HG02938 (cell line): ENCODE measurements at regions not wholly inside any gene's neighbourhood (a gene's known extent, or its start where the extent isn't known, plus 50 kb on each side); places are given as distances from the start of the nearest gene placed in this dataset.
A peak's percentile ranks its signal among the peaks of the same experiment; 100 is the strongest.
"Not testable (repeated sequence)": the region's sequence is repeated elsewhere in the genome, so short reads cannot be mapped to it uniquely, and the experiment has no call there.

Experiments used
- ATAC-seq: cut with Tn5 transposase; IDR thresholded peaks from one replicate; pipeline ENCODE4 v1.9.1; 2021; ENCODE audit warnings: mild to moderate bottlenecking, moderate library complexity; ENCODE audit not compliant: unreplicated experiment

DNA sequence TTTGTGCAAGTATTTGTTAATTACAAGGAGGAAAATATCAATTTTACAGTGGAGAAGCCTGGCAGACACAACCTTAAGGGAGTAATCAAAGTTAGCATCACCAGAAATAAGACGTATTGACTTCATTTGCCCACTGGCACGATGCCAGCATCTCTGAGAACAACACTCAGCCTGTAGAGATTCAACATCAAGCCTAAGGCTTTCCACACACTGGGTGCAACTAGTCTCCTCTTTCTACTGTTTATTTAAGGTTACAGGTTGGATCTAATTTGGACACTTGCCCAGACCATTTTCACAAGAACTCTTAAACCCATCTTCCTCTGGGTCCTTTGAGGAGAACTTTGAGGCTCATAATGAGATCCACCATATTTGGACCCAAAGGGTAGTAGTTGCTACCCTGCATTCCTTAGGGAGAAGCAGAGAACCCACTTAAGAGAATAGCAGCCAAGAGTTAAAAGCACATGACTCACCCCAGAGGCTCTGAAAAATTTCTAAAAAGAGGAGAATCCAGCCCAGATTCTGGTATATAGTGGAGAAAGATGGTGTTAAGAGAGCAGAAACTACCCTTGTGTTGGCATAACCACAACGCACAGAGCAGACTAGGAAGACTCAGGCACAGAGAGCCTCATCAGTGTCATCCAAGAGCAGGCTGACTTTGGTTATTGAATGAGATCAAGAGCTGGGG lies 97.3 kb downstream of the CCDC71L start:
- no peak for ATAC-seq

DNA sequence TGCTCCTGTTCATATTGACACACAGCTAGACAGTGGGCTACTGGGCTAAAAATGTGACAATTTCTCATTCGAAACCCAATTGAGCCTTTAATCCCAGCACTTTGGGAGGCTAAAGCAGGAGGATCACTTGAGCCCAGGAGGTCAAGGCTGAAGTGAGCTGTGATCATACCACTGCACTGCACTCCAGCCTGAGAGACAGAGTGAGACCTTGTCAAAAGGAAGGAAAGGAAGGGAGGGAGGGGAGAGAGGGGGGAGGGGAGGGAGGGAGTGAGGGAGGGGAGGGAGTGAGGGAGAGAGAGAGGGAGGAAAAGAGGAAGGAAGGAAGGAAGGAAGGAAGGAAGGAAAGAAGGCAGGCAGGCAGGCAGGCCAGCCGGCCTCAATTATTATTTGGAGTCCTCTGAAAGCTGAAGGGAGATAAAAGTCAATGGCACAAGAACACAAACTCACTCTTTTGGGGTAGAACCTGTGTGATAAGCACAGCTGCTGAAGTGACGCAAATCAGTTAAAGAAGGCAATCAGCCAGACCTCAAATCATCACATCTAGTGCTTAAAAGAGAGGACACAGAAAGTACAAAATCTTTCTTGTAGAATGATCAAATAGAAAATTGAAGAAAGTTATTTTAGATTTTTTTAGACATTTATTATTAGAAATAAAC lies 98.1 kb downstream of the CCDC71L start:
- ATAC-seq, result no peak

- ATAC-seq, result no peak
These were observed 99.1 kb downstream of the CCDC71L start for GRCh38 chr7:106561666-106562411.

DNA sequence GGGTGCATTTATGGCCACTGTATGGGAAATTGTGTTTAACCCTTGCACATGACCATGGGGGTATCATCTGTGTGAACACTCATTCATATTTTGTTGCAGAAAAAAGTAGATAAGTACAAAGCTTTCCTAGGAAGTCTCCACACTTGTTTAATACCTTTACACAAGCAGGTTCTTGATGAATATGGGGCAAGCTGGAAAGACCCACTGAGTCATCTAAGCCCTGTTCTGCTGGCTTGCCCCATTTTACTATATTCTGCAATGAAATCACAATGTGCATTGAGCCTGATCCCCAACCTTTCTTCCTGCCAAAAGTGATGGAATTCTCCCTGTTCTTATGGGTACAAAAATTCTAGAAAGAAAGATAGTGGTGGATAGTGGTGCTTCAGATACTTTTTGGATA lies 99.8 kb downstream of the CCDC71L start:
- no peak for ATAC-seq

DNA sequence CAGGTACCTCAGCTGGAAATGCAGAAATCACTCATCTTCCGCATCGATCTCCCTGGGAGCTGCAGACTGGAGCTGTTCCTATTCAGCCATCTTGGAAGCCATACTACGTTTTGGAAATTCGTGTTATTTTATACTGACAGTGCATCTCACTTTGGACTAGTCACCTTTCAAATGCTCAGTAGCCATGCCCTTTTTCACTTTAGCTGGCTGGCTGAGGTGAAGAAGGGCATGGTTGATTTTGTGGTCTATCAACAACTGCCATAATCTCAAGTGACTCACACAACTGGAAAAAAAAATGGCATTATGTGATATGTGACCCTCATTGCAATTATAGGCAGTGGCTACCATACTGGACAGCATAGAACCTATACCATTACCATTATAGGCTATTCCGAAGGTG lies 100.5 kb downstream of the CCDC71L start:
- no peak for ATAC-seq

DNA sequence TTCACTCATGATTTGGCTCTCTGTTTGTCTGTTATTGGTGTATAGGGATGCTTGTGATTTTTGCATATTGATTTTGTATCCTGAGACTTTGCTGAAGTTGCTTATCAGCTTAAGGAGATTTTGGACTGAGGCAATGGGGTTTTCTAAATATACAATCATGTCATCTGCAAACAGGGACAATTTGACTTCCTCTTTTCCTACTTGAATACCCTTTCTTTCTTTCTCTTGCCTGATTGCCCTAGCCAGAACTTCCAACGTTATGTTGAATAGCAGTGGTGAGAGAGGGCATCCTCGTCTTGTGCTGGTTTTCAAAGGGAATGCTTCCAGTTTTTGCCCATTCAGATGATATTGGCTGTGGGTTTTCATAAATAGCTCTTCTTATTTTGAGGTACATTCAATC lies 104.7 kb downstream of the CCDC71L start:
- not testable (repeated sequence) for ATAC-seq

GRCh38 chr7:106554623-106555022 lies 106.3 kb downstream of the CCDC71L start:
- not testable (repeated sequence) for ATAC-seq

DNA sequence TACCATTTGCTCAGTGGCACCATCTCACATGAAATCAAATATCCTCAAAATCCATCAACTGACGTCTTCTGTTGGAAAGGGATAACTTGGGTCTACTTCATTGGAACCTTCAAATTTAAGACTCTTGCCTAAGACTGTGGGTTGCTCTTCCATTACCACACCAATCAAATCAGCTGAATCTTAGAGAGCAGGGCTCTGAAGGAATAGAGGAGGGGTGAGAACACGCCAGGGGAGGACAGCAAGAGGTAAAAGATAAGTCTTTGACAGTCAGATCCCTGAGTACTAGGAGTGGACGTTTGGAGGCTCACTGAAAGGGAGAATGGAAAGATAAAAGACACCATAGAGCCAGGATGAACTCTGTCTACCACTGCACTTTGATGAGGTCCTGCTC lies 107.5 kb downstream of the CCDC71L start:
- ATAC-seq, result no peak

GRCh38 chr7:106552645-106553445 lies 108.1 kb downstream of the CCDC71L start:
- ATAC-seq, result peak; percentile 98

- ATAC-seq, result no peak
These were observed 109.0 kb downstream of the CCDC71L start for GRCh38 chr7:106551936-106552335.

DNA sequence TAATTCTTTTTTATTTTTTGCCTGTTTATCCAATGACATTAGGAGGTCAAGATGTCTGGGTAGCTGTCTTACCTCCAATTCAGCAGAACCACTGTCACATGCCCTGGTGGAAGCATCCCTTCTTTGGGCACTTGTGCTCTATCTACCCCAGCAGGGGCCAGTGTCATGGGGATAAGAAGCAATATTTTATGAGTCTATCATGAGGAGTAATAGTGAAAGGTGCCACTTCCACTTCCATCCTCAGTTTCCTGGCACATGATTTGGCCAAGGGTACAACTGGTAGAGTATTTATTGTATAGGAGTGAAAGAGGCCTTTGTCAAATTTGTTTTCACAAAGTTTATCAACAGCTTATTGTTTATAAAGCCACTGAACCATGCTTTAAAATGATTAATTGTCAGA lies 112.5 kb downstream of the CCDC71L start:
- no peak for ATAC-seq

DNA sequence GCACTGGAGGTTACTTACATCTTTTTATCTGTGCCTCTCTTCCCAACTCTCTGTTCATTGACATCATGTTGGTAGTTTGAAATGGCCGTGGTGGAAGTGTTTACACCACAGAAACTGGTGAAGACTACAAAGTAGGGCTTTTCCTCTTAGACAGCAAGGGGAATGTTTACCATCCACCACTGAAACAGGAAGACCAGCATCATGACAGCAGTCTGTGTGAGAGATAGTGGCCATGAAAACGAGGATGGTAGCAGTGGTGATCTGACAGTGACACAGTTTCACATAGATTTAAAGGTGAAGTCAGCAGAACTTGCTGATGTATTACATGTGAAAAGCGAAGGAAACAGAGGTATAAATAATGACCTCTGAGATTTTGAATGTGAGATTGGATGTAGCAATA lies 115.7 kb downstream of the CCDC71L start:
- no peak for ATAC-seq

DNA sequence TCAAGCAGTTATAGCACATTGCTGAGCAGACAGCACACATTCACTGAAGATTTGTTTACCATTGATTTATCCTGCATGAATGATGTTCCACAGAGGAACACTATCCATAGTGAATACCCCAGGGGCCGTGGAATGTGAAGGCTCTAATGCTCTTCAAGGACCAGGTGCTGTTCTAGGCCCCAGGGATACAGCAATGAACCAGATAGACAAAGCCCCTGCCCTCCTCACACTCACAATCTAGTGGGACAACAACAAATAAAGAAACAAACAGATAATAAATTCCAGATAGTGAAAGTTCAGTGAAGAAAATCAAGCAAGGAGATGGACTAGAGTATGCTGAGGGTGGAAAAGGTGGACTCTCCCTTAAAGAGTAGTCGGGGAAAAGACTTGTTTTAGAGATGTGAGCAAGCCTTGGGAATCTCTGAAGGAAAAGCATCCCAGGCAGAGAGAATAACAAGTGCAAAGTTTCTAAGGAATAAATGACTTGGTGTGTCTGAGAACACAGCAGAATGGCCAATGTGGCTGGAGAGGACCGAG lies 117.7 kb downstream of the CCDC71L start:
- no peak for ATAC-seq

- ATAC-seq, result peak; percentile 87
These were observed 118.3 kb downstream of the CCDC71L start for GRCh38 chr7:106542550-106543220.

- no peak for ATAC-seq
These were observed 122.3 kb downstream of the CCDC71L start for GRCh38 chr7:106538638-106539037.

DNA sequence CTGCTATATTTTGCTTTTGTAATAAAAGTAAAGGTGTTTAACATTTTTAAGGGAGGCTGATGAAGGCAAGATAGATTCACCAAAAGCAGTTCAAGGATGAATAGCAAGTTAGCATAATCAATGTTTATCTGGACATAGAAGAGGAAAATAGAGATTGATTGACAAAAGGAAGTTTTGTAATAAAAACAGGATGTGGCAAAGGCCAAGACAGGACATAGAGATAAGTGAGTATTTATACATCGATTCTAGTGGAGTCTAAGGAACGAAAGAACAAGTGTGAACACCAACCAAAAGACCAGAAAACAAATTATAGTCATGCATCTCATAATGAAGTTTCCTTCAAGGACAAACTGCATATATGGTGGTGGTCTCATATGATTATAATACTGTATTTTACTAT lies 123.8 kb downstream of the CCDC71L start:
- no peak for ATAC-seq

DNA sequence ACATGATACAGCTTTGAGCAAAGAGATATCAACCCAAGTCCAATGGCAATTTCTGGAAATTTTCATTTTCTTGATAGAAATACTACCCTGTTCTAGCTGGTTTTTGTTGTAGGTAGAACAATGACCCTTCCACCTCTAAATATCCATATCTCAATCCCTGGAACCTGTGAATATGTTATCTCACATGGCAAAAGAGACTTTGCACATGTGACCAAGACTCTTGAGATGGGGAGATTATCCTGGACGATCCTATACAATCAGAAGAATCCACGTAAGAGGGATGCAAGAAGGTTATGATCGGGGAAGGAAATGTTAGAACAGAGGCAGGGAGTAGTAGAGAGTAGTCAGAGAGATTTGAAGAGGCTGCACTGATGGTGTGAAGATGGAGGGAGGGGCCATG lies 124.9 kb downstream of the CCDC71L start:
- no peak for ATAC-seq

DNA sequence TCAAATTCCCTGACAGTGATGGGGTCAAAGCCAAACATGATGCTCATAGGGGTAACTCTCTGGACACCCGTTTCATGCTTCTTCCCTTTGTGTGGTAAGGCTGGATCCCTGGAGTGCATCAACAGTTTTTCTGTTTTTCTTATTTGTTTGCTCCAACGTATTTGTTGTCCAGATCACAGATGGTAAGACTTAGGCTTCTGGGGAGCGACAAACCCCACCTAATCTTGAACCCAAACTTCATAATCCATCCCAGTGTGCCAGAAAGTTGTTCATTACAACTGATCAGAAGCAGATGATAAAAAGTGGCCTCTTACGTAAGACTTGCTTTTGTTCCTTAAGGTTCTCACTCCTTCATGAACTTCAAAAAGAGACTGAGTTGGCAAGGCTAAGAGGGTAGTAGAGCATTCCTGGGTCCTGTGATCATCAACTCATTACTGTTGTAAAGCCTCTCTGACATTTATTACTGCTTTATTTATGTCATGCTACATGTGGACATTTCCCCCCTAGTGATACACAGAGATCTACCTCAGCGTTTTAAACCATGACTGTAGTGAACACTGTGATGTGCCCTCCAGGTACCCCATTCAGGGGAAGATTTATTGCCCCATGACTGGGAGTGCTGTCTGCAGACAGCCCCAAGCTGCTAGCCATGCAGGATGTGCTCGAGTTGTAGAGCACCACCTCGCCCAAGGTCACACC lies 125.6 kb downstream of the CCDC71L start:
- ATAC-seq, result no peak

- no peak for ATAC-seq
These were observed 126.6 kb downstream of the CCDC71L start for GRCh38 chr7:106534271-106534846.
